ENCODE measurements at regions not wholly inside any gene's neighbourhood (a gene's known extent, or its start where the extent isn't known, plus 50 kb on each side); places are given as distances from the start of the nearest gene placed in this dataset.

DNA sequence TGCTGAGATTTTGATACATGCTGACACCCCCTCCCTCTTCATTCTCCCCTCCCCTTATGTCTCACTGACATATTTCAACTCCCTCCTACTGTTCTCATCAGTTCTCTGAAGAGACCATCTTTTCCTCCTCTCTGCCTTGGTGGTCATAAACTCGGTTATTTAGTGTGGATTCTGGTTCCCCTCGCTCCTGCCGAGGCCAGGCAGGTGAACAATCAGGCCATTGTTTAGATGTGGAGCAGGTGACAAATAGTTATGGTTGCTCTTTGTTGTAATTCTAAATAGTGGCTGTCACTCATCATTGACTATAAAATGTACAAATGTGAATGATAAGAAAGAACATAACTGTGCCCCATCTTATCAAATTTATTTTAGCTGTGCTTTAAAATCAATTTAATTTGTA lies 324.6 kb downstream of the BCOR start:
- TF ChIP-seq, protein P1, sequence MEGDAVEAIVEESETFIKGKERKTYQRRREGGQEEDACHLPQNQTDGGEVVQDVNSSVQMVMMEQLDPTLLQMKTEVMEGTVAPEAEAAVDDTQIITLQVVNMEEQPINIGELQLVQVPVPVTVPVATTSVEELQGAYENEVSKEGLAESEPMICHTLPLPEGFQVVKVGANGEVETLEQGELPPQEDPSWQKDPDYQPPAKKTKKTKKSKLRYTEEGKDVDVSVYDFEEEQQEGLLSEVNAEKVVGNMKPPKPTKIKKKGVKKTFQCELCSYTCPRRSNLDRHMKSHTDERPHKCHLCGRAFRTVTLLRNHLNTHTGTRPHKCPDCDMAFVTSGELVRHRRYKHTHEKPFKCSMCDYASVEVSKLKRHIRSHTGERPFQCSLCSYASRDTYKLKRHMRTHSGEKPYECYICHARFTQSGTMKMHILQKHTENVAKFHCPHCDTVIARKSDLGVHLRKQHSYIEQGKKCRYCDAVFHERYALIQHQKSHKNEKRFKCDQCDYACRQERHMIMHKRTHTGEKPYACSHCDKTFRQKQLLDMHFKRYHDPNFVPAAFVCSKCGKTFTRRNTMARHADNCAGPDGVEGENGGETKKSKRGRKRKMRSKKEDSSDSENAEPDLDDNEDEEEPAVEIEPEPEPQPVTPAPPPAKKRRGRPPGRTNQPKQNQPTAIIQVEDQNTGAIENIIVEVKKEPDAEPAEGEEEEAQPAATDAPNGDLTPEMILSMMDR (IDR thresholded peaks at IDR 0.05; ENCODE audit: low read length): no peak
- no peak for TF ChIP-seq EZH2 (IDR thresholded peaks at IDR 0.05; ENCODE audit: borderline replicate concordance, low read length)
